Vagina (tissue), 2 donors: ENCODE measurements at regions not wholly inside any gene's neighbourhood (a gene's known extent, or its start where the extent isn't known, plus 50 kb on each side); places are given as distances from the start of the nearest gene placed in this dataset.

ENCODE experiments used
- POLR2A ChIP-seq, 2 donors: fragments of 450-650 bp; IDR thresholded peaks; one replicate each; pipeline ENCODE4 v1.6.1; 2017; ENCODE audit warnings: antibody characterized with exemption in 2 of 2, mild to moderate bottlenecking in 2 of 2, moderate library complexity in 2 of 2
- POLR2AphosphoS5 ChIP-seq, 2 donors: sonication (generic); formaldehyde crosslinking; IDR thresholded peaks; one replicate each; pipeline ENCODE4 v1.9.0; 2017; ENCODE audit warnings: antibody characterized with exemption in 2 of 2, mild to moderate bottlenecking in 2 of 2, low read depth in 1 of 2; ENCODE audit not compliant: insufficient read depth in 1 of 2
- TF ChIP-seq, protein P1 (sequence below), 3 experiments: fragments of 450-650 bp in 2 of 3; fragments of 200-600 bp in 1 of 3; sonication (generic) in 1 of 3; IDR thresholded peaks; one replicate each; pipeline ENCODE4 v1.5.1; 2017 to 2019; ENCODE audit warnings: antibody characterized with exemption in 3 of 3, mild to moderate bottlenecking in 2 of 3, moderate library complexity in 2 of 3

DNA sequence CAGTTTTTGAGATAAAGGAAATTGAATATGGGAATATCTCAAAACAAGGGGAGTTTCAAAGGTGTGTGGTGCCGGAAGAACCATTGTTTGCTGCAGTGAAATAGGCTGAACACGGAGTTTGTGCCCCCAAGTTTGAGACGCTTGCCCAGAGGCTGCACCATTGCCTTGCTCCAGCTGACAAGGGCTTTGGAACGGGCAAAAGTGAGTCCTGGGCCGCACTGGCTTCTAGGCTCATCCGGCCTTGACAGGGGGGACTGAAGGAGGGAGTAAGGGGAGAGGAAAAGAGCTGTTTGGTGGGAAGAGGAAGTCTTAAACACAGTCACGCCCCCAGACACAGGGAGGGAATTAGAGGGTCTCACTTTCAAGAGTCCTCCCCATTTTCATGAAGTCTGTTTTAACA lies 269.9 kb downstream of the FAM43A start:
- TF ChIP-seq POLR2A (IDR thresholded peaks at IDR 0.05) (no peak), POLR2AphosphoS5 (IDR thresholded peaks at IDR 0.05; ENCODE audit: insufficient read depth in 1 of 2, low read depth in 1 of 2) (no peak)
- TF ChIP-seq, protein P1, sequence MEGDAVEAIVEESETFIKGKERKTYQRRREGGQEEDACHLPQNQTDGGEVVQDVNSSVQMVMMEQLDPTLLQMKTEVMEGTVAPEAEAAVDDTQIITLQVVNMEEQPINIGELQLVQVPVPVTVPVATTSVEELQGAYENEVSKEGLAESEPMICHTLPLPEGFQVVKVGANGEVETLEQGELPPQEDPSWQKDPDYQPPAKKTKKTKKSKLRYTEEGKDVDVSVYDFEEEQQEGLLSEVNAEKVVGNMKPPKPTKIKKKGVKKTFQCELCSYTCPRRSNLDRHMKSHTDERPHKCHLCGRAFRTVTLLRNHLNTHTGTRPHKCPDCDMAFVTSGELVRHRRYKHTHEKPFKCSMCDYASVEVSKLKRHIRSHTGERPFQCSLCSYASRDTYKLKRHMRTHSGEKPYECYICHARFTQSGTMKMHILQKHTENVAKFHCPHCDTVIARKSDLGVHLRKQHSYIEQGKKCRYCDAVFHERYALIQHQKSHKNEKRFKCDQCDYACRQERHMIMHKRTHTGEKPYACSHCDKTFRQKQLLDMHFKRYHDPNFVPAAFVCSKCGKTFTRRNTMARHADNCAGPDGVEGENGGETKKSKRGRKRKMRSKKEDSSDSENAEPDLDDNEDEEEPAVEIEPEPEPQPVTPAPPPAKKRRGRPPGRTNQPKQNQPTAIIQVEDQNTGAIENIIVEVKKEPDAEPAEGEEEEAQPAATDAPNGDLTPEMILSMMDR (IDR thresholded peaks at IDR 0.05): no peak
